Spleen (tissue), 7 donors: ENCODE measurements at regions not wholly inside any gene's neighbourhood (a gene's known extent, or its start where the extent isn't known, plus 50 kb on each side); places are given as distances from the start of the nearest gene placed in this dataset.

Experiments
- CTCF ChIP-seq, 11 experiments: fragments of 200-600 bp in 7 of 11; fragments of 450-650 bp in 4 of 11; sonication (generic) in 4 of 11; IDR thresholded peaks in 8 of 11; conservative IDR thresholded peaks in 3 of 11; 1 replicate in 7 of 11; 2 replicates in 4 of 11; pipeline versions ENCODE4 v1.4.0 to v1.8.0; 2016 to 2021; ENCODE audit warnings: antibody characterized with exemption in 11 of 11, inconsistent platforms in 4 of 11, mild to moderate bottlenecking in 1 of 11
- POLR2A ChIP-seq, 3 donors: fragments of 450-650 bp; IDR thresholded peaks; one replicate each; pipeline ENCODE4 v1.5.1; 2017; ENCODE audit warnings: antibody characterized with exemption in 3 of 3, mild to moderate bottlenecking in 1 of 3
- POLR2AphosphoS5 ChIP-seq, 3 donors: sonication (generic); formaldehyde crosslinking; IDR thresholded peaks; one replicate each; pipeline ENCODE4 v1.5.1; 2017; ENCODE audit warnings: antibody characterized with exemption in 3 of 3
- donor health status: DM: no; HTN: no; CAD: no; lungs with moderate emphysema.
- donor health status: DM: no; HTN: no; CAD: no.
- donor health status: DM: no; HTN: no; CAD: no.

- no peak for TF ChIP-seq CTCF (IDR thresholded peaks at IDR 0.05 in 8 of 11, conservative IDR thresholded peaks at IDR 0.05 in 3 of 11)
- TF ChIP-seq POLR2A (IDR thresholded peaks at IDR 0.05) = no peak
- no peak for TF ChIP-seq POLR2AphosphoS5 (IDR thresholded peaks at IDR 0.05)
These were observed 184.0 kb downstream of the ACTL7B start for GRCh38 chr9:108671794-108672193.
